Endodermal cell (in vitro differentiated cells): ENCODE measurements at regions not wholly inside any gene's neighbourhood (a gene's known extent, or its start where the extent isn't known, plus 50 kb on each side); places are given as distances from the start of the nearest gene placed in this dataset.
A peak's percentile ranks its signal among the peaks of the same experiment; 100 is the strongest.

Source experiments
- DNase-seq: peaks from one replicate; pipeline ENCODE4 v3.0.0-alpha.2; 2017
- H3K27ac ChIP-seq: 2 replicates; pipeline ENCODE4 v1.5.1; 2013; ENCODE audit warnings: mild to moderate bottlenecking, low read depth, low read length, moderate library complexity
- H3K27me3 ChIP-seq: 2 replicates; pipeline ENCODE4 v1.6.1; 2013; ENCODE audit warnings: mild to moderate bottlenecking, low read length, moderate library complexity; ENCODE audit not compliant: insufficient read depth, control insufficient read depth, poor library complexity, severe bottlenecking
- H3K36me3 ChIP-seq: 2 replicates; pipeline ENCODE4 v1.7.0; 2013; ENCODE audit warnings: mild to moderate bottlenecking, low read length, moderate library complexity; ENCODE audit not compliant: control insufficient read depth, insufficient read depth
- H3K4me1 ChIP-seq: one replicate; pipeline ENCODE4 v1.7.0; 2013; ENCODE audit warnings: low read length; ENCODE audit not compliant: control insufficient read depth, insufficient read depth
- H3K4me3 ChIP-seq: 2 replicates; pipeline ENCODE4 v1.5.1; 2013; ENCODE audit warnings: mild to moderate bottlenecking, low read length, moderate library complexity
- H3K9ac ChIP-seq: 2 replicates; pipeline ENCODE4 v1.6.1; 2013; ENCODE audit warnings: mild to moderate bottlenecking, low read length, moderate library complexity; ENCODE audit not compliant: poor library complexity, severe bottlenecking; ENCODE audit errors: extremely low read depth
- H3K9me3 ChIP-seq: 2 replicates; pipeline ENCODE4 v1.6.1; 2013; ENCODE audit warnings: mild to moderate bottlenecking, low read length, moderate library complexity; ENCODE audit not compliant: control insufficient read depth
- H3K27ac Mint-ChIP-seq: 2 replicates; pipeline ENCODE4 v1.8.0; 2020; ENCODE audit warnings: mixed read lengths
- H3K27me3 Mint-ChIP-seq: 2 replicates; pipeline ENCODE4 v1.8.0; 2021; ENCODE audit warnings: mild to moderate bottlenecking, mixed read lengths; ENCODE audit not compliant: insufficient read depth
- H3K36me3 Mint-ChIP-seq: 2 replicates; pipeline ENCODE4 v1.8.0; 2020; ENCODE audit warnings: low read depth, mixed read lengths
- H3K4me1 Mint-ChIP-seq: 2 replicates; pipeline ENCODE4 v1.8.0; 2020; ENCODE audit warnings: mixed read lengths
- H3K4me3 Mint-ChIP-seq: 2 replicates; pipeline ENCODE4 v1.8.0; 2020; ENCODE audit warnings: mild to moderate bottlenecking, moderate library complexity, mixed read lengths
- H3K9me3 Mint-ChIP-seq: 2 replicates; pipeline ENCODE4 v1.8.0; 2020; ENCODE audit warnings: mild to moderate bottlenecking, mixed read lengths
- WGBS, 2 experiments: methylation state at CpG; one replicate each; pipeline versions ENCODE4 v1.1.5 to v1.1.7; 2013; ENCODE audit warnings: missing lambda C conversion rate in 2 of 2, mixed read lengths in 1 of 2; ENCODE audit not compliant: insufficient coverage in 1 of 2, insufficient read length in 1 of 2; 5-methylcytosine and 5-hydroxymethylcytosine counted together
- TF ChIP-seq, protein P1 (sequence below): fragments of 200-600 bp; sonication (generic); conservative IDR thresholded peaks from 2 replicates; pipeline ENCODE4 v1.5.0; 2021; ENCODE audit warnings: antibody characterized with exemption, mild to moderate bottlenecking

DNA sequence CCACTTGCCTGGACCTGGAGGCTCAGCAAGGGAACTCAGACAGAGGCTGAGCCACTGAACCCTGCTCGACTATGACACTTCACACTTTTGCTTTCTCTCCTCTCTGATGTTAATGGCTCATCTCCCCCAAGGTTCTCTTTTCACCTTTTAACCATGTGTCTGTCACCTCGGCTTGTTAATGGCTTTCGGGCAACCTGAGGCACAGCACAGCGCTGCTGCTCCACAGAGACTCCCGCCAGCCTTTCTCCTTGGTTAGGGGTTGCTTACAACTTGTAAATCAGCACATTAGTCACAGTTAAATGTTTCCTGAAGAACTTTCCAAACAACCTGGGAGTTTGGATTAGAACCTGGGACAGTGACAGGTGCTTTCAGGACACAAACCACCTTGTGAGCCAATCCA lies 136.2 kb upstream of the TBX20 start:
- peaks cover 11% of the 10 kb centered on the region for H3K4me1 Mint-ChIP-seq
- peak; percentile 85 for DNase-seq
- H3K27me3 Mint-ChIP-seq = peaks cover 7% of the 10 kb centered on the region
- TF ChIP-seq, protein P1, sequence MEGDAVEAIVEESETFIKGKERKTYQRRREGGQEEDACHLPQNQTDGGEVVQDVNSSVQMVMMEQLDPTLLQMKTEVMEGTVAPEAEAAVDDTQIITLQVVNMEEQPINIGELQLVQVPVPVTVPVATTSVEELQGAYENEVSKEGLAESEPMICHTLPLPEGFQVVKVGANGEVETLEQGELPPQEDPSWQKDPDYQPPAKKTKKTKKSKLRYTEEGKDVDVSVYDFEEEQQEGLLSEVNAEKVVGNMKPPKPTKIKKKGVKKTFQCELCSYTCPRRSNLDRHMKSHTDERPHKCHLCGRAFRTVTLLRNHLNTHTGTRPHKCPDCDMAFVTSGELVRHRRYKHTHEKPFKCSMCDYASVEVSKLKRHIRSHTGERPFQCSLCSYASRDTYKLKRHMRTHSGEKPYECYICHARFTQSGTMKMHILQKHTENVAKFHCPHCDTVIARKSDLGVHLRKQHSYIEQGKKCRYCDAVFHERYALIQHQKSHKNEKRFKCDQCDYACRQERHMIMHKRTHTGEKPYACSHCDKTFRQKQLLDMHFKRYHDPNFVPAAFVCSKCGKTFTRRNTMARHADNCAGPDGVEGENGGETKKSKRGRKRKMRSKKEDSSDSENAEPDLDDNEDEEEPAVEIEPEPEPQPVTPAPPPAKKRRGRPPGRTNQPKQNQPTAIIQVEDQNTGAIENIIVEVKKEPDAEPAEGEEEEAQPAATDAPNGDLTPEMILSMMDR = no peak
- no peaks in the 10 kb centered on the region for H3K9me3 ChIP-seq
- H3K27ac ChIP-seq = no peak overlapping the region
- no peaks in the 10 kb centered on the region for H3K27me3 ChIP-seq
- no peak overlapping the region for H3K4me3 ChIP-seq
- 64 to 71% methylated on average over 3 to 5 of the region's 5 CpGs for WGBS, 2 experiments
- H3K4me3 Mint-ChIP-seq = no peak overlapping the region
- H3K4me1 ChIP-seq = no peaks in the 10 kb centered on the region
- no peak overlapping the region for H3K9ac ChIP-seq
- no peak overlapping the region for H3K27ac Mint-ChIP-seq
- no peaks in the 10 kb centered on the region for H3K9me3 Mint-ChIP-seq
- no peaks in the 10 kb centered on the region for H3K36me3 ChIP-seq
- no peaks in the 10 kb centered on the region for H3K36me3 Mint-ChIP-seq

- H3K9me3 Mint-ChIP-seq = no peaks in the 10 kb centered on the region
Measured at GRCh38 chr7:35389636-35390035, 135.7 kb upstream of the TBX20 start.

GRCh38 chr7:35386816-35387706 lies 133.2 kb upstream of the TBX20 start:
- Histone ChIP-seq H3K27me3 (no peaks in the 10 kb centered on the region), H3K27ac (no peak overlapping the region), H3K4me1 (no peaks in the 10 kb centered on the region), H3K9ac (no peak overlapping the region), H3K9me3 (no peaks in the 10 kb centered on the region), H3K36me3 (no peaks in the 10 kb centered on the region), H3K4me3 (no peak overlapping the region)
- Mint-ChIP-seq H3K4me3 (no peak overlapping the region), H3K27ac (no peak overlapping the region), H3K27me3 (peaks cover 8% of the 10 kb centered on the region), H3K36me3 (no peaks in the 10 kb centered on the region), H3K9me3 (no peaks in the 10 kb centered on the region), H3K4me1 (peaks cover 11% of the 10 kb centered on the region)
- 94 to 95% methylated on average over 3 to 12 of the region's 12 CpGs for WGBS, 2 experiments
- no peak for DNase-seq
- TF ChIP-seq, protein P1 = no peak

More at GRCh38 chr7:35389636-35390035, 135.7 kb upstream of the TBX20 start:
- Histone ChIP-seq H3K9me3 (no peaks in the 10 kb centered on the region), H3K9ac (no peak overlapping the region), H3K27ac (no peak overlapping the region), H3K4me1 (no peaks in the 10 kb centered on the region), H3K4me3 (no peak overlapping the region), H3K27me3 (no peaks in the 10 kb centered on the region), H3K36me3 (no peaks in the 10 kb centered on the region)
- Mint-ChIP-seq H3K27ac (no peak overlapping the region), H3K27me3 (peaks cover 5% of the 10 kb centered on the region), H3K4me1 (peaks cover 11% of the 10 kb centered on the region), H3K36me3 (no peaks in the 10 kb centered on the region), H3K4me3 (no peak overlapping the region)
- TF ChIP-seq, protein P1 = no peak
- 91 to 95% methylated on average over 3 of the region's 3 CpGs for WGBS, 2 experiments
- DNase-seq = no peak
